HG03439 (cell line): ENCODE measurements at regions not wholly inside any gene's neighbourhood (a gene's known extent, or its start where the extent isn't known, plus 50 kb on each side); places are given as distances from the start of the nearest gene placed in this dataset.

Source experiments
- ATAC-seq: cut with Tn5 transposase; IDR thresholded peaks from one replicate; pipeline ENCODE4 v1.9.1; 2021; ENCODE audit warnings: mild to moderate bottlenecking, moderate library complexity; ENCODE audit not compliant: unreplicated experiment

DNA sequence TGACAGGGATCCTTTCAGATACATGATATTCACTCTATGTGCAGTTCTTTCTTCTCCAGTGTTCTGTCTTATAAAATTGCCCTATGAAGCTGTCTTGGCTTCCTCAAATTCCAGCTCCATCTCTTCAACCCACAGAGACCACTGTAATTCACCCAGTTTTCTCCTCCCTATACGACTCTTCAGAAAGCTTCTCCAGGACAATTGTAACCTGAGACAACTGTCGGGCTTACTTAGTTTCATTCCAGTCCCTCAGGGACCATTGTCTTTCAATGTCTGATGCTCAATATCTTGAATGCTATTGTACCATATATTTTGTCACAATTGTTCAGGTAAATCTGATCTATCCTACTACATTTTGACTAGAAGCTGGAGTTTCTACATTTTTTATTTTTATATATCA, 345.3 kb downstream of the RPL10L start:
- no peak for ATAC-seq

DNA sequence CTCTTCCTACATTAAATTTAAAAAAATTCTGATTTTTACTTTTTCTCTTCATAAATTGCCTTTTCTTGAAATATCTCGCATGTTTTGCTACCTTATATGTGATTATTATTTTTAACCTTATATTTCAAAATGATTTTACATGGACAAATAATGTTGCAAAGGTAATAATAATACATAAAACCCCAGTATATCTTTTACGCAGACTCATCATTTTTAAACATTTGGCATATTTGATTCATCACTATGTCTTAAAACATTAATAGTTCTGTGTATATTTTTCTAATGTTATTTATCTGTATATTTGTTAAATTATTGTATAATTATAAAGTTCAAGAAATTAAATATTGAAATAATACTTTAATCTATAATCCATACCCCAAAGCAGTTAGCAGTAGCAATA, 350.8 kb downstream of the RPL10L start:
- no peak for ATAC-seq

DNA sequence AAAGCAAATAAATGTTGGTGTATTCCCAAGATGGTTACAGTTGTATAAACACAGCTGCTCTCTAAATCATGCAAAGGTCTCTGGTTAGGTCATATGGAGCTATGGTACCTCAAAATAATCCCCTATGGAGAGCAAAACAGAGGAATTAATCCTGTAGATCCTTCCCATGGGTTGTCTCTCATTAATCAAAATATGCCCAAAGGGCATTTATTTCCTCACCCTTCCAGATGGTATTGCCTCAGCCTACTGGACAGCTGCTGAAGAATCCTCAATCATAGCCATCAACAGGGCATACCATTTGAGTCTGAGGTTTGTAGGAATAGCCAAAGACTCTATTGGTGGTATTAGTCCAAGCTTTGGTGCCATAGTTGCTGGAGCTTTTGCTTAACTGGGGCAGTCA, 360.9 kb downstream of the RPL10L start:
- ATAC-seq, result no peak

DNA sequence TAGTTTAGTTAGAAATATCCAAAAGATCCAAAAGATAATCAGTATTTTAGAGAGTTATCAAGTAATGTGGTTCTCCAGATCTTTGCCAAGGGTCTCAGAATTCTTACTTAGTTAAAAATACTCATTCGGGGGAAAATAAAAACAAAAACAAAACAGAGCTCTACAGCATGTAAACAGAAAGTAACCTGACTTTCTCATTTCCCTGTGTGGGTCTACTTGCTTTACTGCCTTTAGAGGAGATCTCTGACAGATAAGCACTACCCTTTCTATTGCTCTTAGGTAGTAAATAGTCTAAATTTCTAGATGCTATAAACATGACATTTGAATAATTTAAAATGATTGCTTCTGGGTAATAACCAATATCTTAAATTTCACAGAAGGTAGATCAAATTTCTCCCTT, 371.8 kb downstream of the RPL10L start:
- ATAC-seq, result no peak

DNA sequence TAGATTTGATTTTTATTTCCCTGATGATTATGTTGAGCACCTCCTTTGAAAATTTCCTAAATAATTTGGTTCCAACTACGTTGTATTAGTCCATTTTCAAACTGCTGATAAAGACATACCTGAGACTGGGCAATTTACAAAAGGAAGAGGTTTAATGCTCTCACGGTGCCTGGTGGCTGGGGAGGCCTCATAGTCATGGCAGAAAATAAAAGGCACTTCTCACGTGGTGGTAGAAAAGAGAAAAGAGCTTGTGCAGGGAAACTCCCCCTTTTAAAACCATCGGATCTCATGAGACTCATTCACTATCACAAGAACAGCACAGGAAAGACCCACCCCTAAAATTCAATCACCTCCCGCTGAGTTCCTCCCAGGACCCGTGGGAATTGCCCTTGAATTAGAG, 372.3 kb downstream of the RPL10L start:
- no peak for ATAC-seq

DNA sequence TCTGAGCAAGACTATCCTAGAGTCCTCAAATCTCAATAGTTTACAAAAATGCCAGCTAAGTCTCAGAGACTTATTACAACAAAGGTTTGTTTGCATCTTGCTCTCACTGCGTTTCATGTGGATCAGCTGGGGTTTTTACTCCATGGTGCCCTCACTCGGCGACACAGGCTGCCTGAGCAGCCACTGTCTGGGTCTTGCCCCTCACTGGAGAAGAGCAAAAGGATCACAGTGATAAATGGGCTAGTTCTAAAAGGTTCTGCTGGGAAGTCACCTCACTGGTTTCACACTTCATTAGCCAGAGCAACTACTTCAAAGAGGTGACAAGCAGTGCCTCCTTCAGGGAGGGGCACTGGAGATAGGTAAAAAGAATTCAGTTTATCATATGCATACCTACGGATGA, 392.0 kb downstream of the RPL10L start:
- no peak for ATAC-seq

DNA sequence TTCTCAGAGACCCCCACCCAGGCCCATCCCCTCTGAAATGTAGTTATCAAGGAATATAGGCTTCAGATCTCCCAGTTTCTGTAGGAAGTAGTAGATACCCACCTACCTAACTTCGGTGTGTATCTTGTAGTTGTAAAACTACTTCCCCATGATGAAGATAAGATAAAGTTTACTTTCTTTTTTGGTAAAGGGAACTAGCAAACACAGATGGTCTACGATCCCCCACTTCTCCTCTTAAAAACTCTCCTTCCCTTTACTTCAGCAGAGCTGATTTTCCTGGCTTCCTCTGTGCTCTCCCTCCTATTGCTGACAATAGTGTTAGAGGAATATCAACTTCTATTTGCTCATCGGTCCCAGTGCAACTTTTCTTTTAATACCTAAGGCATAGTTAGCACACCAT, 395.2 kb downstream of the RPL10L start:
- no peak for ATAC-seq

DNA sequence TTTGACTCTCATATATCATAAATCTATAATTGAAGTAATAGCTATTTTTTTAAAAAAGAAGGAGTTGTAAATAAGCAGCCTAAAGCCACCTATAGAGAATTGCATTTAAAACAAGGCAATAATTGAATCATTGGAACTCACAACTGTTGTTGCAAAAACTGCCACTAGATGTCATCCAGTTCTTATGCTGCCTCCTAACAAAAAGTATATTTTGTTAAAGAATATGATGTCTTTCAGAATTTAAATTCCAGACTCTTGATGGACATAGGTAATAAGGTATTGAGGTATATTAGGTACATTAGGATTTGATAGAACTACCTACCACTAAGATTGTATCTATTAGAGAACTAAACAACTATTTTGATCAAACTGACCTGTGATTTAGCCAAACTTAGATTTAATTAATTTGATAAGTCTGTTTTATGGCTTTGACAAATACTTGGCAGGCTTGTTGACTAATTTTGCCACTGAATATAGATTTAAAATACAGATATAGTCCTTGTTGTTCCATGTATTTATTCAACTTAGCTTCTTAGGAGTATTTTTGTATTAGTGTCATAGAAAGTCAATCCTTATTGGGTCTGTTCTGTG, 401.4 kb downstream of the RPL10L start:
- no peak for ATAC-seq

DNA sequence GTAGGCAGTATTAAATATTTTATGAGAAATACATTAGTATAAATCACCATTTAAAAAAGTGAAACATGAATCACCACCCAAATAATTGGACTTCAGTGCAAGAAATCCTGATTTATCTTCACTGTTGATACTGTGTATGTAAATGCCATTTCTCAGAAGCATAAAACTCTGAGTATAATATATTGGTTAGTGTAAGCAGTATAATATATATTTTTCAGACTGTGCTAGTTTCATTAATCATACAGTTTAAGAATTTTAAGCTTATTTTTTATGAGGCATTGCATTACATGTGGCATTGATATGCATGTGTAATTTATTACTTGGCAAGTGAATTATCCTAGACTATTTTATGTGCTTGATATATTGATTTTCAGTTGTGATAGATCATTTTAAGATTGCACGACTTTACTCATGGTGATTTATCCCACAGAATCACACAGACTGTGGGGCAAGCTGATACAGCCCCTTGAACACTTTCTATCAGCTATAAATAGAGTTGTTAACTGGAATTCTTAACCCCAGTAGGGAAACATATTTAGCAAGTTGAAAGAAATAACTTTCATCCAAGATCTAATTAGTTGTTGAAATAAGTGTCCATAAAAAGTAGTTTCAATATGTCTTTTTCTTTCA, 403.5 kb downstream of the RPL10L start:
- ATAC-seq, result no peak

DNA sequence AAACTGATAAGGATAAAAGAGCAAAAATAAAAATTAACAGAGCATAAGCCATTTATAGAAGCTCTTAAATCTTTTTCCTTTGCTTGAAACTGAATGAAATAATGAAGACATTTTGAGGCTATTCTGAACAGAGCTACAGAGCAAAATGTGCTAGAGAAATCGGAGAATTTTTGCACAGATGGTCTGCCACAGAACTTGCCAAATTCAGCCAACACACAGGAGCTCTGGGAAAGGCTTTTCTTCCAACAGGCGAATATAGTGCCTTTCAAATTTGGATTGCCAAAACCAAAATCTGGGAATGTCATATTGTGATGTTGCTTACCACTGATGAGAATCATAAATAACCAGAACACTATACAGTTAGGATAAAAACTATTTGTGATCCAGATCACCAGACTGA, 406.3 kb downstream of the RPL10L start:
- ATAC-seq, result no peak

GRCh38 chr14:46233786-46234185, 417.8 kb downstream of the RPL10L start:
- no peak for ATAC-seq

DNA sequence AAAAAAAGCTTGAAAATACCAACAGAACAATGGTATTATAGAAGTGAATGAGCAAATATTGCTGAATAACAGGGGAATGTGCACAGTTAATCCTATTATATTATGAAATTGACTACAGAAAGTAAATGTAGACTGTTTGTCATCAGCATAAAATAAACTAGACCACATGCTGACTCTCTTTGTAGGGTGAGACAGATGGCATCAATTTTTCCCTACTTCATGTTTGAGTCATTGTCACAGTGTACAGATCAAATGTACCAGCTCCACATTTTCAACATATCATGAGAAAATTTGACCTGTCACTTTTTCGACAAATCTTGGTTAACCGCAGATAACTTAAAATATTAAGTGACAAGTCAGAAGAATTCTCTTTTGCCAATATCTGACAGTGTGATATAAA, 421.0 kb downstream of the RPL10L start:
- ATAC-seq, result no peak

- no peak for ATAC-seq
Observed at GRCh38 chr14:46215801-46216200, 435.8 kb downstream of the RPL10L start.

GRCh38 chr14:46198676-46199075, 452.9 kb downstream of the RPL10L start:
- ATAC-seq, result no peak

GRCh38 chr14:46197856-46198255, 453.7 kb downstream of the RPL10L start:
- ATAC-seq, result no peak
